ENCODE measurements at regions not wholly inside any gene's neighbourhood (a gene's known extent, or its start where the extent isn't known, plus 50 kb on each side); places are given as distances from the start of the nearest gene placed in this dataset.
"Not testable (repeated sequence)": the region's sequence is repeated elsewhere in the genome, so short reads cannot be mapped to it uniquely, and the experiment has no call there.

DNA sequence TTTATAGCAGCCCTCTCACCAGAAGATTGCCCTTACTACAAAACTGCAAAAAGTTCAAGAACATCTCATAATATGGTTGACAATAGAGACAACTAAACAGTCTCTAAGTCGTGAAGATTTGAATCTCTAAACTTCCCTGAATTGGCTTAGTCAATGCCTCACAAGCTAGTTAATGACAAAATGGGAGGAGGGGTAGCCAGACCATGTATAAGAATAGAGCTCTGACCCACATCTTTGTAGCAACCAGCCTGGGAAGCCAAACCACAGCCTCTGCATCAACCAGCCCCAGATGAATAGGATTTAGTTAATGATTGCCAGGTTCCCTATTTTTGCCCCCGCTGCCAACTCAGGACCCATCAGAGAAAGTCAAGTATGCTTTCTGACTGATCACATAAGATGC is 1265.9 kb upstream of the PCDH10 start:
- DNase-seq = not testable (repeated sequence)

DNA sequence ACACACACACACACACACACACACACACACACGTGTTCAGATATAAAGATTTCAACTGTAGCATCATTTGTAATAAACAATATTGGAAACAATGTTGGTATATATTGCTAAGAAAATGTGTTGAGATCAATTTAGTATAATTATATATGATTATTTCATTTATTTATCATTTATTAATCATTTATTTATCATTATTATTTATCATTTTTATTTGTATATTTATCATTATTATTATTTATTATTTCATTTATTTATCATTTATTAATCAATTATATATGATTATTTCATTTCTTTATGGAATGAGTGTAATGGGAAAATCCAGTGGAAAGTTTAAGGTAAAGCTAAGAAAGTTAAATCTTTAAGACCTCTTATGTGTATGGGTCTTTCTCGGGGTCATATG is 1223.4 kb upstream of the PCDH10 start:
- not testable (repeated sequence) for DNase-seq

GRCh38 chr4:131967646-131968045 is 1181.4 kb upstream of the PCDH10 start:
- DNase-seq = not testable (repeated sequence)

DNA sequence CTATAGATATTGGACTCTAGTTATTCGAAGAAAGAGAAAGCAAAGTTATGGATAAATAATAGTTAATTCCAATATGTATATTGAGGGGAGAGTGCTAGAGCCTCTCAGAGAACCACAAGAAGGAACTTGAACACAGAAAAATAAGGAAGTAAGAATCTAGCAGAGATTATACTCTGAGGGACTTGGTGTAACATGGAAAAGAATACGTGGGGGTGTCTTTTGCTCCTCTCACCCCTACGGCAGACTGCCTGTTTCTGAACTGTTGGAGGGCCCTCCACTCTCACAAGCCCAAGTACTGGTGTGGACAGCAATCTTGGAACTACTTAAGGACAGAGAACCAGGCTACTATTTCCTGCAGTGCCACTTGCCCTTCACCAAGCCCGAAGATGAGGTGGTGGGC is 1174.4 kb upstream of the PCDH10 start:
- no peak for DNase-seq

DNA sequence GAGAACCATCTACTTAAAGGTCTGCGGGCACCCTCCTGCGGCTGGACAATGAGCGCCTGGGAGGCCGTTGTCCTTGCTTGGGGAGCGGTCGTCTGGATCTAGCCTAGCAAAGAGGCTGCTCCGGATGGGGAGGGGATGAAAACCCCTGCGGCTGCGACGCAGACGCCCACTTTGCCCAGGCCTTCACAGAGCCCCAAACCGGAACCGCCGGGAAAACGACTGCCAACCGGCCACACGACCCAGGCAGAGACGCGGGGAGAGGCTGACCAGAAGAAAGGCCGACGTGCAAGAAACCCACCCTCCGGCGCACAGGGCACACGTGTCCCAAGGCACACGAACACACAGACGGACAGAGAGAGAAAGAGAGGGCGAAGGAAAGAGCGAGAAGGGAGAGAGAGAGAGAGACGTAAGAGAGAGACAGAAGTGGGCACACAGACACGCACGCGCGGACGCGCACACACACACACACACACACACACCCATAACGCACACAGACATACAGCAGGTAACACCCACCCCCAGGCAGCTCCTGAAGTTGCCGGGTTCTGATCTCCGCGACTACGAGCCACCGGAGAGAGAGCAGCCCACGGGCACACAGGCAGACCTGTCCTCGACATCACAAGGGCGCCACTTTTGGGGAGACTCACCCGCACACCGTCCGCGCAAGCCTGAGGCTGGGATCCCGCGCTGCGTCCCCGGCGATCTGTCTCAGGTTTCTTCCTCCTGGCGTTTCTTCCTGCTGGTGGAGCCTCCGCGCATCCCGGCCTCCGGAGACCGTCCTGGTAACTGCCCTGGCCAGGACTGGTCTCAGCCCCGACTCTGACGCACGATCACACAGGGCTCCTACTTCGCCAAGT is 1173.6 kb upstream of the PCDH10 start:
- not testable (repeated sequence) for DNase-seq

DNA sequence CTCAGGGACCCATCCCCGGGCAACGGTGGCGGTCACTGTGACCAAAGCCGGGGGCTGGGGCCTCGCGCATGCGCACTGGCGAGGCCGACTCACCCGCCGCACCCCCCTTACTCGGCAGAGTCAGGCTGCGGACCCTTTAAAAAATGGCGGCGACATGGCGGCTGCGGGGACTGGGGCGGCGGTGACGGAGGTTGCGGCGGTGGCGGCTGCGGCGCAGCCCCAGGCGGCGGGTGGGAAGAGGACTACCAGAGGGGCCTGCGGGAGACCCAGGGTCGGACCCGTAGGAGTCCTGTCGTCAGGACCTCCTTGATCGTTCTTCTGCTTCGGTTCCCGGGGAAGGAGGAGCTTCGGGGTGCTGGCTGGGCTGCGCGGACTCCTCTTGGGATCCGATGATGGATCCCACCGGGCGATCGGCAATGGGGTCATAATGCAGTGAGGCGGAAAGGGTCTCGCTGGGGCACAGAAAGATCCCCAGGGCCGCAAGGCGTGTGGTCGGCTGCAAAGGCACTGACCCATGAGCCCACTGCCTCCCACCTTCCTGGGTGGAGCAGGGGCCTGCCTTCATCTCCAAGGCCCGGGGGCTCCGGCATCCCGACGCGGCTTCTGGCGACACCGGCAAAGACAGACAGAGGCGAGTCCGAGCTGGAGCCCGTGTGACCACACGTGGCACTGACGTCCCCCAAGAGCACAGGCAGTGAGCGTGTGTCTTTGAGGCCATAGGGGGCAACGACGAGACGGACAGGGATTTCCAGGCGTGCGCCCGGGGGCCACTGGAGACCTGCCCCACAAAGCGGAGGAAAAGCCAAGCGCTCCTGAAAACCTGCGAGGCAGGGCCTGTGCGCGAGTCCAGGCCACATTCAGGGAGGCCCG is 1172.7 kb upstream of the PCDH10 start:
- DNase-seq = not testable (repeated sequence)

GRCh38 chr4:131978120-131978519 is 1171.0 kb upstream of the PCDH10 start:
- no peak for DNase-seq

GRCh38 chr4:131989576-131989975 is 1159.5 kb upstream of the PCDH10 start:
- no peak for DNase-seq

DNA sequence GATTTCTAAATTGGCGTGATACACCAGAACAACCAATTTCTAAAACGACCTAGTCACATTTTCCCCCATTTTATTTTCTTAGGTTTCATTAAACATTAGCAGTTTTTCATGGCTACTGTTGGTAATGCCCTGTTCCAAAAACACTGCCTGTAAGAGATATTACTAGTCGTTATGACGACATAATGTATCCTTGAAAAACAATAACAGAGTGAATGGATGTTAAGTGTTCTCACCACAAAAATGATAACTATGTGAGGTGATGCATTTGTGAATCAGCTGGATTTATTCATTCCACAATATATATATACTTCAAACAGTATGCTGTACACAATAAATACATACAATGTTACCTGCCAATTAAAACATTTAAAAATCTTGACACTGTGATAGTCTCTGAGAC is 1147.6 kb upstream of the PCDH10 start:
- DNase-seq = no peak

DNA sequence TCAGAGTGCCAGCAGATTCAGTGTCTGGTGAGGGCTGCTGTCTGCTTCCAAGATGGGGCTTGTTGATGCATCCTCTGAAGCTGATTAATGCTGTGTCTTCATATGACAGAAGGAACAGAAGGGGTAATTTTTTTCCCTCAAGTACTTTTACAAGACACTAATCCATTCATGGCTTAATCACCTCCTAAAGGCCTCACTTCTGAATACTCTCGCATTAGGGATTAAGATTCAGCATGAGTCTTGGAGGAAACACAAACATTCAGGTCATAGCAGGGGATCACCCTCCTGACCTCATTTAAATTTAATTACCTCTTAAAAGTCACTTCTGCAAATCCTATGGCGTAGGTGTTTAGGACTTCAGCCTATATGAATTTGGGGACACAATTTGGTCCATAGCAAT is 1145.5 kb upstream of the PCDH10 start:
- DNase-seq = no peak

- no peak for DNase-seq
These were observed 1133.8 kb upstream of the PCDH10 start for GRCh38 chr4:132015321-132015720.

DNA sequence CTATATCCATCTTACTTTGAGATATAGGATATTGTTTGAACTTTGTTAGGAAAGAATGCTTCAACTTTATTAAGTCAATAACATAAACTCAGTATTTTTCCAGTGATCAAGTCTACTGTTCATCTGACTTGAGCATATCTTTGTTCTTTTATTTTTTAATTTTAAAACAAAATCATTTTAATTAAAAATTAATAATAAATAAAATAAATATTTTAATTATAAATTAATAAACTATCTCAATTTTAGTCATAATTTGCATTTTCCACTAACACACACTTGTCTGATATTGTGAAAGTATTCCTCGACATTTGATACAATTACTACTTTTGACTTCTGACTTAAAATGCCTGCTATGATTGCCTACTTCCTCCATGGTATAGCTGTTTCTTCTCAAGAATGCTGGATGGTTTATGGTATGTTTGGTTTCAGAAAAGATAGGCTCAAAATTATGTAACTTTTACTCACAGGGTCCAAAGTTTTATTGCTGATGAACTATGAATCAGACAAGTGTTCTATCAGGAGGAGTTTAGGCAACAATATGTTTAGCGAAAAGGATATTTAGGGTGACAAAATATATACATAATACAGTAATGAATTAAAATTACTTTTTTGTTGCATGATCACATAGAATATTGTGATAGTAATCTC is 1132.3 kb upstream of the PCDH10 start:
- no peak for DNase-seq

DNA sequence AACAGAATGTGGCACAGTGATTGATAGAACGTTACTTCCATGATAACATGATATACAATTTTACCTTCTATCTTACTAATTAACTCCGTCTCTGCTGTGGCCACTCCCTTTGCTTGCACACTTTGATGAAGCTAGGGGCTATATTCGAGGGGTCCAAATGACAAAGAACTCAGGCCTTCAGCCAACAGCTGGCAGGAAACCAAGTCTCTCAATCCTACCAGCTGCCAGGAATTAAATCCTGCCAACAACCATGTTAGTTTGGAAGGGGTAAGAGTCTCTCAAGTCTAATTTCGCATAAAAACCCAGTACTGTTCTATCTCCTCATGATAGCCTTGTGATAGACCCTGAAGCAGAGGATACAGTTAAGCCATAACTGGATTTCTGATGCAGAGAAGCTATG is 1122.9 kb upstream of the PCDH10 start:
- no peak for DNase-seq

DNA sequence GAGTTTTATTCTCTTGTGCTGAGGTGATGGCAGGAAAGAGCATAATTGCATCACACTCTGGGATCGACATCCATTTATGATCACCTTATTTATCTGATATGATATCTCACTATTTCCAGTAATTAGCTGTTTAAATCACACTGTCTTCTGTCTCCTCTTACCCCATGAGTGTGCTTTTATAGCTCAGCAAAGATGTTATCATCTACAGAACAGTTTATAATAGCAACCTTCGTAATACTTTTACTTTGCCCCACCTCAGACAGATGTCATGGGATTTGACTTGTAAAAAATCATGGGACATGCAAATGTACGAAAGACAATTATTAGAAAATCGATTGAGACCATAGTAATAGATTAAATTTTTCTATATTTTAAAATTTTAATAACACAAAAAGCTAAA is 1122.3 kb upstream of the PCDH10 start:
- DNase-seq = no peak

DNA sequence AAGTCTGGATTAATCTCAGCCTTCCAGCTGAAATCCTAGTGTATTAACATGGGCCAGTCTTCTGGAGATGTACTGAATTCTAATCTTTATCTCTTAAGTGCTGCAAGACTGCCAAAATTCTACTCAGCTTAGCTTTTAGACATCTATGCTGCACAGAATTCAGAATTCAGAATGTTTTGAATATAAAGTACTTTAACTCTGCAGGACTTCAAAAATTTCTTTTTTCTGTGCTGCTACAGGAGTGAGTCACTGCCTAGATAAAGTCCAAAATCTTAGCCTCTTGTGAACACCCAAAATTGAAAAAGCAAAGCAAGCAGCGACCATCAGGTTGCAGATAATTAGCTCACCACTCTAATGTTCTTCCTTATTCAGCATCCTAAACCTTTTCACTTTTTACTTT is 1092.6 kb upstream of the PCDH10 start:
- no peak for DNase-seq

- DNase-seq = no peak
These were observed 1089.9 kb upstream of the PCDH10 start for GRCh38 chr4:132059227-132059626.

DNA sequence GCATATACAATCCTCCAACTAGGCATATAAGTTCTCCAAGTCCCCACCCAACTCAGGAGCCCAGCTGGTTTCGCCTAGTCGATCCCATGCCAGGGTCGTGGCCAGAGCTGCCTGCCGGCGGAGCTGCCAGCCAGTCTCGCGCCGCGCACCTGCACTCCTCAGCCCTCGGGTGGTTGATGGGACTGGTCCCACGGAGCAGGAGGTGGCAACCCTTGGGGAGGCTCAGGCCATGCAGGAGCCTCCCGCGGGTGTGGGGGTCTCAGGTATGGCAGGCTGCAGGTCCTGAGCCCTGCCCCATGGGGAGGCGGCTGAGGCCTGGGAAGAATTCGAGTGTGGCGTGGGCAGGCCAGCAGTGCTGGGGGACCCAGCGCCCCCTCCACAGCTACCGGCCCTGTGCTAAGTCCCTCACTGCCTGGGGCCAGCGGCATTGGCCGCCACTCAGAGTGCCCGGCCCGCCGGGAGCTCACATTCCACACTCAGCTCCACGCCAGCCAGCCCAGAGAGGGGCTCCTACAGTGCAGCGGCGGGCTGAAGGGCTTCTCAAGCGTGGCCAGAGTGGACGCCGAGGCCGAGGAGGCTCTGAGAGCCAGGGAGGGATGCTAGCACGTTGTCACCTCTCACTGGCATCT is 1086.4 kb upstream of the PCDH10 start:
- DNase-seq = no peak

DNA sequence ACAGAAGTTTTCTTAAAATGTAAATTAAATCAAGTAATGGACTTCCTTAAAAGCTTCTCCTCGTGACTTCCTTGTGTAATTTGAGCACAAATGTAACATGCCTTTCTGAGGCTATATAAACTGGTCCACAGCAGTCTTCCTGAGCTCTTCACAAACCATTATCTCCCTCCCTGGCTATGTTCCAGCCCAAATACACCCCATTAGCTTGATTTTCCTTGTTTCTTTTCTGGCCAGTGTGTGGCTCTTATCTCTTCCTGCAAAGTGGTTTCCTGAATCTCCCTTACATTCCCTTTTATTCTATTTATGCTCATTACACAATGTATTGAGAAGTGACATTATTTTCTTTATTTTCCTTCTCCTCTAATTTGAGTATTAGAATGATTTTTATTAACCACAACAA is 1085.3 kb upstream of the PCDH10 start:
- no peak for DNase-seq

GRCh38 chr4:132065940-132066495 is 1083.1 kb upstream of the PCDH10 start:
- no peak for DNase-seq

DNA sequence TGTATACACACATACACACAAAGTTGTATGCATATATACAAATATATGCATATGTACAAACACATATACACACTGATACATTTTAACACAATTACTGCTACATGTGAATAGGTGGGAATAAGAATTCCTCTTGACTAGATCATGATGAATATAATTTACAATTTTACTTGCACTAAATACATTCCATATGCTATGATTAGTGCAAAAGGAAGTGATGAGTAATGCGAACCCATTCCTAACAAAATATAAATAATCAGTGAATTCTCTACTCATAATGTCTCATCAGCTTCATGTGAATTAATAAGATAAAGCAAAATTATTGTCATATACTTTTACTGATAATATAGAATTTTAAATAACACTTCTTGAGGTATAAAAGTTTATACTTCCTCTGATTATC is 1077.3 kb upstream of the PCDH10 start:
- no peak for DNase-seq

DNA sequence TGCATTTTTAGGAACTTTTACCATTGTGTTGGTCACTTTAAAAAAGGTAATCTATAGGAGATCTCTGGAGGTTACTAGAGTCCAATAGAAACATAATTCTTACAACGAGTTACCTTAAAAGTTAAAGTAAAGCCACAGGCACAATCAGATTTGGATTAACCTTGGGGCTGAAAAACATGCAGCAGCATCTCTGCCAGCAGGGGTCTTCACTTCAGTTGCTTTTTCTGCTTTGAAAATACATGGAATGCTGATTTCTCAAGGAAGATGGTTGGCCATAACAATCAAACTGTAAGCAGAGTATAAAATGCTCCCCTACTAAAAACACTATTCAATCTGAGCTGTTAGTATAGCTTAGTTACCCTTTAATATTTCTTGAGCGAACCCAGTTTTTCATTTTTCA is 1072.3 kb upstream of the PCDH10 start:
- DNase-seq = no peak

GRCh38 chr4:132085105-132085504 is 1064.0 kb upstream of the PCDH10 start:
- DNase-seq = no peak

DNA sequence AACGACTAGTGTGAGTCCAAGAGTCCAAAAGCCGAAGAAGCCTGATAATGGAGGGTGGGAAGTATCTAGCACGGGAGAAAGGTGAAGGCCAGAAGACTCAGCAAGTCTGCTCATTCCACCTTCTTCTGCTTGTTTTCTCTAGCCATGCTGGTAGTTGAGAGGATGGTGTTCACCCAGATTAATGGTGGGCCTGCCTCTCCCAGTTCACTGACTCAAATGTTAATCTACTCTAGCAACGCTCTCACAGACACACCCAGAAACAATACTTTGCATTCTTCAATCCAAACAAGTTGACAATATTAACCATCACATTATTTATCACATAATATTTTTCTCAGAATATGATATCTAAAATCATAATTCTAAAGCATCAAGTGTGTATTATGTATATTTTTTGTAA is 1055.1 kb upstream of the PCDH10 start:
- DNase-seq = no peak

All from T-helper 2 cell (primary cell).